GM11168 (cell line): ENCODE measurements at regions not wholly inside any gene's neighbourhood (a gene's known extent, or its start where the extent isn't known, plus 50 kb on each side); places are given as distances from the start of the nearest gene placed in this dataset.

Experiments
- in situ Hi-C: fragments of 300-500 bp; cut with MboI; formaldehyde crosslinking; loops from one replicate; pipeline ENCODE4 v1.12.0; 2022; ENCODE audit warnings: low sequenced_read_pairs; ENCODE audit not compliant: unreplicated experiment

GRCh38 chr7:47221826-47222225 lies 360.1 kb downstream of the TNS3 start:
- in situ Hi-C loops: no loop called here

- in situ Hi-C loops: no loop called here
Observed at GRCh38 chr7:47218378-47219176, 363.3 kb downstream of the TNS3 start.

- in situ Hi-C loops: no loop called here
Observed at GRCh38 chr7:47217570-47218360, 364.1 kb downstream of the TNS3 start.

GRCh38 chr7:47217086-47217485 lies 364.8 kb downstream of the TNS3 start:
- in situ Hi-C loops: no loop called here

GRCh38 chr7:47216439-47216838 lies 365.5 kb downstream of the TNS3 start:
- in situ Hi-C loops: no loop called here

- in situ Hi-C loops: no loop called here
Observed at GRCh38 chr7:47215640-47216039, 366.3 kb downstream of the TNS3 start.

- in situ Hi-C loops: no loop called here
Observed at GRCh38 chr7:47215049-47215448, 366.9 kb downstream of the TNS3 start.

GRCh38 chr7:47213276-47213675 lies 368.6 kb downstream of the TNS3 start:
- in situ Hi-C loops: no loop called here

- in situ Hi-C loops: no loop called here
Observed at GRCh38 chr7:47211519-47211973, 370.4 kb downstream of the TNS3 start.

GRCh38 chr7:47210281-47210854 lies 371.5 kb downstream of the TNS3 start:
- in situ Hi-C loops: no loop called here

GRCh38 chr7:47207956-47208355 lies 374.0 kb downstream of the TNS3 start:
- in situ Hi-C loops: no loop called here

- in situ Hi-C loops: no loop called here
Observed at GRCh38 chr7:47204709-47205108, 377.2 kb downstream of the TNS3 start.

GRCh38 chr7:47202146-47202783 lies 379.6 kb downstream of the TNS3 start:
- in situ Hi-C loops: no loop called here

GRCh38 chr7:47198159-47198558 lies 383.8 kb downstream of the TNS3 start:
- in situ Hi-C loops: no loop called here

GRCh38 chr7:47197486-47197885 lies 384.4 kb downstream of the TNS3 start:
- in situ Hi-C loops: no loop called here

- in situ Hi-C loops: no loop called here
Observed at GRCh38 chr7:47196737-47197136, 385.2 kb downstream of the TNS3 start.

- in situ Hi-C loops: no loop called here
Observed at GRCh38 chr7:47196106-47196645, 385.7 kb downstream of the TNS3 start.

GRCh38 chr7:47195641-47196040 lies 386.3 kb downstream of the TNS3 start:
- in situ Hi-C loops: no loop called here

GRCh38 chr7:47194516-47195057 lies 387.3 kb downstream of the TNS3 start:
- in situ Hi-C loops: no loop called here

- in situ Hi-C loops: no loop called here
Observed at GRCh38 chr7:47192978-47193377, 388.9 kb downstream of the TNS3 start.
